Karpas-422 (cell line): ENCODE measurements at regions not wholly inside any gene's neighbourhood (a gene's known extent, or its start where the extent isn't known, plus 50 kb on each side); places are given as distances from the start of the nearest gene placed in this dataset.

Source experiments
- DNase-seq: peaks from one replicate; pipeline ENCODE4 v3.0.0-alpha.2; 2015
- H2AFZ ChIP-seq: fragments of 200-600 bp; sonication (generic); 2 replicates; pipeline ENCODE4 v1.6.1; 2014; ENCODE audit warnings: antibody characterized with exemption, low read length, mixed read lengths
- H3K27ac ChIP-seq: fragments of 200-600 bp; sonication (generic); 2 replicates; pipeline ENCODE4 v1.5.1; 2014; ENCODE audit warnings: mild to moderate bottlenecking, low read length, moderate library complexity
- H3K27me3 ChIP-seq: fragments of 200-600 bp; sonication (generic); 2 replicates; pipeline ENCODE4 v1.6.1; 2014; ENCODE audit warnings: low read length, mixed read lengths
- H3K36me3 ChIP-seq: fragments of 200-600 bp; sonication (generic); 2 replicates; pipeline ENCODE4 v1.6.1; 2014; ENCODE audit warnings: low read length, mixed read lengths; ENCODE audit not compliant: insufficient read depth
- H3K4me1 ChIP-seq: fragments of 200-600 bp; sonication (generic); 2 replicates; pipeline ENCODE4 v1.6.1; 2014; ENCODE audit warnings: mild to moderate bottlenecking, low read length, mixed read lengths
- H3K4me2 ChIP-seq: fragments of 200-600 bp; sonication (generic); 2 replicates; pipeline ENCODE4 v1.6.1; 2014; ENCODE audit warnings: low read length, low read depth, mild to moderate bottlenecking; ENCODE audit not compliant: poor library complexity, severe bottlenecking
- H3K4me3 ChIP-seq: fragments of 200-600 bp; sonication (generic); 2 replicates; pipeline ENCODE4 v1.5.1; 2014; ENCODE audit warnings: mild to moderate bottlenecking, antibody characterized with exemption, low read length, mixed read lengths
- H3K79me2 ChIP-seq: fragments of 200-600 bp; sonication (generic); 2 replicates; pipeline ENCODE4 v1.6.1; 2014; ENCODE audit warnings: mild to moderate bottlenecking, low read length, mixed read lengths
- H3K9ac ChIP-seq: fragments of 200-600 bp; sonication (generic); 2 replicates; pipeline ENCODE4 v1.6.0; 2014; ENCODE audit warnings: low read length
- H3K9me2 ChIP-seq: fragments of 200-600 bp; sonication (generic), shearing (Covaris generic); replicated peaks from 2 replicates; pipeline ENCODE4 v1.6.0; 2014; ENCODE audit warnings: mild to moderate bottlenecking, low read length, moderate library complexity; ENCODE audit not compliant: insufficient read depth
- H3K9me3 ChIP-seq: fragments of 300-700, 200-600 bp; sonication (generic); 2 replicates; pipeline ENCODE4 v1.6.1; 2014; ENCODE audit warnings: low read length, mixed read lengths
- H4K20me1 ChIP-seq: fragments of 200-600 bp; sonication (generic); 2 replicates; pipeline ENCODE4 v1.6.1; 2014; ENCODE audit warnings: mild to moderate bottlenecking, antibody characterized with exemption, low read length, low read depth; ENCODE audit not compliant: insufficient read depth

GRCh38 chr13:34521171-34521570 lies 420.9 kb upstream of the NBEA start:
- no peaks in the 10 kb centered on the region for H3K9me3 ChIP-seq
- no peaks in the 10 kb centered on the region for H3K36me3 ChIP-seq
- H4K20me1 ChIP-seq: no peaks in the 10 kb centered on the region

GRCh38 chr13:34522808-34523207 lies 419.3 kb upstream of the NBEA start:
- Histone ChIP-seq H3K4me1 (no peaks in the 10 kb centered on the region), H3K36me3 (no peaks in the 10 kb centered on the region), H3K9me2 (no peaks in the 10 kb centered on the region), H3K9me3 (no peaks in the 10 kb centered on the region), H3K27me3 (no peaks in the 10 kb centered on the region), H3K27ac (no peak overlapping the region), H3K4me3 (no peak overlapping the region), H3K4me2 (no peak overlapping the region), H4K20me1 (no peaks in the 10 kb centered on the region), H2AFZ (no peak overlapping the region), H3K79me2 (no peaks in the 10 kb centered on the region), H3K9ac (no peak overlapping the region)
- DNase-seq: no peak

More at GRCh38 chr13:34521171-34521570, 420.9 kb upstream of the NBEA start:
- Histone ChIP-seq H3K4me3 (no peak overlapping the region), H3K4me1 (no peaks in the 10 kb centered on the region), H3K4me2 (no peak overlapping the region), H3K79me2 (no peaks in the 10 kb centered on the region), H3K27ac (no peak overlapping the region), H3K9me2 (no peaks in the 10 kb centered on the region), H2AFZ (no peak overlapping the region), H3K9ac (no peak overlapping the region), H3K27me3 (no peaks in the 10 kb centered on the region)
- DNase-seq: no peak

GRCh38 chr13:34523406-34523805 lies 418.7 kb upstream of the NBEA start:
- no peak for DNase-seq
- Histone ChIP-seq H4K20me1 (no peaks in the 10 kb centered on the region), H3K36me3 (no peaks in the 10 kb centered on the region), H3K9me2 (no peaks in the 10 kb centered on the region), H3K27me3 (no peaks in the 10 kb centered on the region), H2AFZ (no peak overlapping the region), H3K4me3 (no peak overlapping the region), H3K27ac (no peak overlapping the region), H3K9ac (no peak overlapping the region), H3K4me1 (no peaks in the 10 kb centered on the region), H3K79me2 (no peaks in the 10 kb centered on the region), H3K4me2 (no peak overlapping the region), H3K9me3 (no peaks in the 10 kb centered on the region)

- Histone ChIP-seq H4K20me1 (no peaks in the 10 kb centered on the region), H3K9ac (no peak overlapping the region), H2AFZ (no peak overlapping the region), H3K79me2 (no peaks in the 10 kb centered on the region), H3K9me2 (no peaks in the 10 kb centered on the region), H3K36me3 (no peaks in the 10 kb centered on the region), H3K4me2 (no peak overlapping the region), H3K27ac (no peak overlapping the region), H3K4me3 (no peak overlapping the region), H3K9me3 (no peaks in the 10 kb centered on the region), H3K27me3 (no peaks in the 10 kb centered on the region), H3K4me1 (no peaks in the 10 kb centered on the region)
- DNase-seq: no peak
Observed at GRCh38 chr13:34533941-34534340, 408.1 kb upstream of the NBEA start.

- H3K36me3 ChIP-seq: no peaks in the 10 kb centered on the region
- H3K4me3 ChIP-seq: no peak overlapping the region
- no peak for DNase-seq
- H3K9me3 ChIP-seq: no peaks in the 10 kb centered on the region
- H3K4me1 ChIP-seq: no peaks in the 10 kb centered on the region
- no peaks in the 10 kb centered on the region for H3K79me2 ChIP-seq
- no peaks in the 10 kb centered on the region for H3K27me3 ChIP-seq
- H3K9me2 ChIP-seq: no peaks in the 10 kb centered on the region
- no peak overlapping the region for H3K4me2 ChIP-seq
- H3K9ac ChIP-seq: no peak overlapping the region
- no peak overlapping the region for H2AFZ ChIP-seq
- no peak overlapping the region for H3K27ac ChIP-seq
- H4K20me1 ChIP-seq: no peaks in the 10 kb centered on the region
Observed at GRCh38 chr13:34542321-34542720, 399.7 kb upstream of the NBEA start.

GRCh38 chr13:34543836-34544235 lies 398.2 kb upstream of the NBEA start:
- no peaks in the 10 kb centered on the region for H3K9me3 ChIP-seq
- no peak overlapping the region for H3K27ac ChIP-seq
- no peak overlapping the region for H3K9ac ChIP-seq
- H3K79me2 ChIP-seq: no peaks in the 10 kb centered on the region
- H4K20me1 ChIP-seq: no peaks in the 10 kb centered on the region
- no peak overlapping the region for H2AFZ ChIP-seq
- no peak overlapping the region for H3K4me2 ChIP-seq
- H3K27me3 ChIP-seq: 0 out of 2 replicates have a peak, but pooled peaks cover 3% of the 10 kb centered on the region
- H3K9me2 ChIP-seq: no peaks in the 10 kb centered on the region
- no peak overlapping the region for H3K4me3 ChIP-seq
- no peaks in the 10 kb centered on the region for H3K4me1 ChIP-seq
- H3K36me3 ChIP-seq: no peaks in the 10 kb centered on the region
- DNase-seq: no peak

GRCh38 chr13:34545461-34545860 lies 396.6 kb upstream of the NBEA start:
- H3K4me1 ChIP-seq: no peaks in the 10 kb centered on the region
- H3K9ac ChIP-seq: no peak overlapping the region
- no peaks in the 10 kb centered on the region for H4K20me1 ChIP-seq
- no peak overlapping the region for H3K4me3 ChIP-seq
- H3K4me2 ChIP-seq: no peak overlapping the region
- H3K27ac ChIP-seq: no peak overlapping the region
- H3K36me3 ChIP-seq: no peaks in the 10 kb centered on the region
- no peaks in the 10 kb centered on the region for H3K9me3 ChIP-seq
- no peak overlapping the region for H2AFZ ChIP-seq
- no peaks in the 10 kb centered on the region for H3K79me2 ChIP-seq
- H3K27me3 ChIP-seq: 0 out of 2 replicates have a peak, but pooled peaks cover 3% of the 10 kb centered on the region
- no peak for DNase-seq
- H3K9me2 ChIP-seq: no peaks in the 10 kb centered on the region

GRCh38 chr13:34546344-34547250 lies 395.5 kb upstream of the NBEA start:
- Histone ChIP-seq H3K79me2 (no peaks in the 10 kb centered on the region), H3K27me3 (0 out of 2 replicates have a peak, but pooled peaks cover 3% of the 10 kb centered on the region), H3K27ac (no peak overlapping the region), H3K9ac (no peak overlapping the region), H2AFZ (no peak overlapping the region), H3K4me2 (no peak overlapping the region), H3K36me3 (no peaks in the 10 kb centered on the region), H3K4me3 (no peak overlapping the region), H3K9me3 (no peaks in the 10 kb centered on the region), H3K4me1 (no peaks in the 10 kb centered on the region), H4K20me1 (no peaks in the 10 kb centered on the region), H3K9me2 (no peaks in the 10 kb centered on the region)
- DNase-seq: no peak
